ENCODE measurements at regions not wholly inside any gene's neighbourhood (a gene's known extent, or its start where the extent isn't known, plus 50 kb on each side); places are given as distances from the start of the nearest gene placed in this dataset.

DNA sequence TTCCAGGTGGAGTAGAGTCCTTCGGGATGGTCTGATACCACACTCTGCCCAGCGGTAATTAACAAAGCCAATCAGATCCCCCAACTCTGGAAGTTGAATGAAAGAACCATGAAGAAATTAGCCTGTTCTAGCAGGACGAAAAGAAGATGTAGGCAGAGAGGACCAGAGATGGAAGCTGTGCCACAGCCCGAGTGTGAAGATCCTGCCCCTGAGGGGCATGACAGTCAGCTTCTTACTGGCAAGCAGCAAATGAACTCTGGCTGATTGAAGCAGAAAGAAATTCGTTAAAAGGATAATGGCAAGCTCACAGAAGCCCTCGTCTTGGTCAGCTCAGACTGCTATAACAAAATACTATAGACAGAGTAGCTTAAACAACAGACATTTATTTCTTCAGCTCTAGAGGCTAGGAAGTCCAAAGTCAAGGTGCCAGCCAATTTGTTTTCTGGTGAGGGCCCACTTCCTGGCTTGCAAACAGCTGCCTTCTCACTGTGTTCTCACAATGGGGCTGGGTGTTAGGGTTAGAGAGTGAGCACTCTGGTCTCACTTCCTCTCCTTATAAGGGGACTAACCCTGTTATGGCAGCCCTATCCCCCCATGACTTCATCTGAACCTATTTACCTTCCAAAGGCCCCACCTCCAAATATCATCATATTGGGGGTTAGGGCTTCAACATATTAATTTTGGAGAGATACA lies 307.1 kb downstream of the VPS13C start:
- H3K4me3 Mint-ChIP-seq: no peak overlapping the region
- peaks cover 10% of the 10 kb centered on the region for H3K27me3 Mint-ChIP-seq (ENCODE audit: low read depth)
- H3K27ac Mint-ChIP-seq: no peak overlapping the region
- H3K36me3 Mint-ChIP-seq: no peaks in the 10 kb centered on the region
- no peak for DNase-seq (ENCODE audit: low spot score in 2 of 2, unreplicated experiment in 2 of 2)
- peaks cover 4% of the 10 kb centered on the region for H3K4me1 Mint-ChIP-seq
- TF ChIP-seq, protein P1, sequence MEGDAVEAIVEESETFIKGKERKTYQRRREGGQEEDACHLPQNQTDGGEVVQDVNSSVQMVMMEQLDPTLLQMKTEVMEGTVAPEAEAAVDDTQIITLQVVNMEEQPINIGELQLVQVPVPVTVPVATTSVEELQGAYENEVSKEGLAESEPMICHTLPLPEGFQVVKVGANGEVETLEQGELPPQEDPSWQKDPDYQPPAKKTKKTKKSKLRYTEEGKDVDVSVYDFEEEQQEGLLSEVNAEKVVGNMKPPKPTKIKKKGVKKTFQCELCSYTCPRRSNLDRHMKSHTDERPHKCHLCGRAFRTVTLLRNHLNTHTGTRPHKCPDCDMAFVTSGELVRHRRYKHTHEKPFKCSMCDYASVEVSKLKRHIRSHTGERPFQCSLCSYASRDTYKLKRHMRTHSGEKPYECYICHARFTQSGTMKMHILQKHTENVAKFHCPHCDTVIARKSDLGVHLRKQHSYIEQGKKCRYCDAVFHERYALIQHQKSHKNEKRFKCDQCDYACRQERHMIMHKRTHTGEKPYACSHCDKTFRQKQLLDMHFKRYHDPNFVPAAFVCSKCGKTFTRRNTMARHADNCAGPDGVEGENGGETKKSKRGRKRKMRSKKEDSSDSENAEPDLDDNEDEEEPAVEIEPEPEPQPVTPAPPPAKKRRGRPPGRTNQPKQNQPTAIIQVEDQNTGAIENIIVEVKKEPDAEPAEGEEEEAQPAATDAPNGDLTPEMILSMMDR (IDR thresholded peaks at IDR 0.05; ENCODE audit: unreplicated experiment): no peak
- no peaks in the 10 kb centered on the region for H3K9me3 Mint-ChIP-seq

DNA sequence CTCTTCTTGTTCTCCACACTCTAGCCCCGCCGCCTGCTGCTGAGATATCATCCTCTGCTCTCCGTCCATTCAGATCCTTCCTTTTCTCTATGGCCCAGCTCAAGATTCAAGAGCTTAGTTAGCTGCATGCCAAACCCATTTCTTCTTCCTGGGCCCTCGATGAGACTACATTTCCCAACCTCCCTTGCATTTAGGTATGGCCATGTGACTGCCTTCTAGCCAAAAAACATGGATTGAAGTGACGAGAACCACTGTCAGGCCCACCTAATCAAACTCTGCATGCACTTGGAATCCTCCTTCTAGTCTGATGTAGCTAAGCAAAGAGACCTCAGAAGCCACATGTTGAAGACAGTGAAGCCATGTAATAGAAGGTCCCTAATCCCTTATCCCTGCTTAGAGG lies 308.2 kb downstream of the VPS13C start:
- no peaks in the 10 kb centered on the region for H3K36me3 Mint-ChIP-seq
- no peaks in the 10 kb centered on the region for H3K9me3 Mint-ChIP-seq
- H3K4me3 Mint-ChIP-seq: no peak overlapping the region
- H3K27ac Mint-ChIP-seq: no peak overlapping the region
- peaks cover 4% of the 10 kb centered on the region for H3K4me1 Mint-ChIP-seq
- peaks cover 10% of the 10 kb centered on the region for H3K27me3 Mint-ChIP-seq (ENCODE audit: low read depth)
- no peak for DNase-seq (ENCODE audit: low spot score in 2 of 2, unreplicated experiment in 2 of 2)
- TF ChIP-seq, protein P1 (IDR thresholded peaks at IDR 0.05; ENCODE audit: unreplicated experiment): no peak

DNA sequence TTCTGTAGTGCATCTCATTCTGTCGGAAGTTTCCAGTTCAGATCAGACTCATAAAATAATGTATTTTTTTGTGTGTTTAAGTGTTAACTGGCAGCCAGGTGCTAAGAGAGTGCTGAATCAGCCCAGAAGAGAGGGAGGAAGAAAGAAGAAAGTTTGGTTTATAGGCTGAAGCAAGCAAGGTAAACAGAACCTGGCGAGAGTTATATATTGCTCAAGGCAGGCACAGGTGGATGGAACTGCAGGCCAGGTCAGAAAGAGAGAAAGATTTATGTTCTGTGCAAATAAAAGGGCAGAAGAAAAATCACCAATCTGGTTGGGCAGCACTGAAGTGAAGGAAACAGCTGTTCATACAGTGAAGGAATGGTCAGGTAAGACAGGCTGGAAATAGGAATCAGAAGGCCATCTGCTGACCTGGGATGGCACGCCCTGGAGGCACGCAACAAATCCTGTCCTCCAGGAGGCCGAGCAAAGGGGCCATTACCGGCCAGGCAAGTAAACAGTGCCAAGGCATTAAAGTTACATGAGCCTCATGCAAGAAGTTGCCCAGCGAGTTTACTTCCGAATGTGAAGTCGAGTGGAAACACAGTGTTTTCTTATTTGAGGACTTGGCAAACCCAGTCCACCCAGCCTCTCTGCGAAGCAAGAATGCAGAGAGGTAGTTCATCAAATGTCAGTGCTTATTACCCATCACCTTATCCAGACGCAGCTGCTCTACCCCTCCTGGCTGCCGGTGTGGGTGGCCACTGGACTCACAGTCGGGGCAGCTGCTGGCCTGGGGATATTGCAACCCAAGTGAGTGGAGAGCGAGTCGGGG lies 309.8 kb downstream of the VPS13C start:
- TF ChIP-seq, protein P1 (IDR thresholded peaks at IDR 0.05; ENCODE audit: unreplicated experiment): no peak
- H3K27ac Mint-ChIP-seq: peak overlapping the region; percentile 4
- H3K9me3 Mint-ChIP-seq: no peaks in the 10 kb centered on the region
- H3K4me1 Mint-ChIP-seq: no peaks in the 10 kb centered on the region
- no peaks in the 10 kb centered on the region for H3K36me3 Mint-ChIP-seq
- no peak overlapping the region for H3K4me3 Mint-ChIP-seq
- H3K27me3 Mint-ChIP-seq (ENCODE audit: low read depth): peaks cover 11% of the 10 kb centered on the region
- no peak for DNase-seq (ENCODE audit: low spot score in 2 of 2, unreplicated experiment in 2 of 2)

DNA sequence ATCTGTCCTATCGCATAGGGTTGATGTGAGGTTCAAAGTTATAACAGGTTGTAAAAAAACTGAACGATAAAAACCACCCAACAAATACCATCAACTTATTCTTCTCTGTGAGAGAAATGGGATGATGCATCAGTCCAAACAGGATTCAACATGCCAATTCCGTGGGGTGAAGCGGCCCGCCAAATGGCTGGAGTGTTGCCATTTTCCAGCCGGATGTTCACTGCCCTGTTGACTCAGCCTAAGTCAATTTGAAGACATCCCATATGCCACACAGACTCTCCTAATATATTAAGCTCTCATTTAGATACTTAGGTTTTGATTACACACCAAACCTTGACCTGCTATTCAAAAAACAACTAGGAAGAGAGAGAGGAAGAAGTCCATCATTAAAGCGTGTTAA lies 311.1 kb downstream of the VPS13C start:
- Mint-ChIP-seq H3K27me3 (ENCODE audit: low read depth) (peaks cover 15% of the 10 kb centered on the region), H3K4me3 (no peak overlapping the region), H3K27ac (no peak overlapping the region), H3K9me3 (no peaks in the 10 kb centered on the region), H3K4me1 (no peaks in the 10 kb centered on the region), H3K36me3 (no peaks in the 10 kb centered on the region)
- TF ChIP-seq, protein P1 (IDR thresholded peaks at IDR 0.05; ENCODE audit: unreplicated experiment): no peak
- DNase-seq (ENCODE audit: low spot score in 2 of 2, unreplicated experiment in 2 of 2): no peak

DNA sequence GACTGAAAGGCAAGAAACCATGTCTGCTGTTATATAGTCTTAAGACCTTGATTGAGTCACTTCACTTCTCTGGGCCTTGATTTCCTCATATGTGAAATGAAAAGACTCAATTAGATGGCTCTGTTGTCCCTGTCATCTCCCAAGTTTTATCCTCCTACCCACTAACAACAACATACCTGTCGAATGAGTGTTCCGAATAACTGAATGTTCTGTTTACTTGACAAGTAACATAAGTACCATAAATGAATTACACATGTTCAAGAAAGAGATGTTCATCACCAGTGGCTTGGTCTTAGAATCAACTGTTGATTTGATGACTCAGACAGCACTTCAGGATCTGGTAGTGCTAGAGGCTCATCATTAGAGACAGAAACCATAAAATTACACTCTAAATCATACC lies 311.7 kb downstream of the VPS13C start:
- H3K4me1 Mint-ChIP-seq: no peaks in the 10 kb centered on the region
- H3K36me3 Mint-ChIP-seq: no peaks in the 10 kb centered on the region
- no peak overlapping the region for H3K27ac Mint-ChIP-seq
- TF ChIP-seq, protein P1 (IDR thresholded peaks at IDR 0.05; ENCODE audit: unreplicated experiment): no peak
- peaks cover 16% of the 10 kb centered on the region for H3K27me3 Mint-ChIP-seq (ENCODE audit: low read depth)
- H3K4me3 Mint-ChIP-seq: no peak overlapping the region
- H3K9me3 Mint-ChIP-seq: no peaks in the 10 kb centered on the region
- DNase-seq (ENCODE audit: low spot score in 2 of 2, unreplicated experiment in 2 of 2): no peak

All from mesothelial cell of epicardium (in vitro differentiated cells).